HG03457 (cell line): ENCODE measurements at regions not wholly inside any gene's neighbourhood (a gene's known extent, or its start where the extent isn't known, plus 50 kb on each side); places are given as distances from the start of the nearest gene placed in this dataset.

ENCODE experiments used
- ATAC-seq: cut with Tn5 transposase; IDR thresholded peaks from one replicate; pipeline ENCODE4 v1.9.1; 2021; ENCODE audit warnings: moderate number of reproducible peaks; ENCODE audit not compliant: unreplicated experiment

GRCh38 chr13:107139006-107139405 lies 571.1 kb upstream of the ARGLU1 start:
- ATAC-seq = no peak

DNA sequence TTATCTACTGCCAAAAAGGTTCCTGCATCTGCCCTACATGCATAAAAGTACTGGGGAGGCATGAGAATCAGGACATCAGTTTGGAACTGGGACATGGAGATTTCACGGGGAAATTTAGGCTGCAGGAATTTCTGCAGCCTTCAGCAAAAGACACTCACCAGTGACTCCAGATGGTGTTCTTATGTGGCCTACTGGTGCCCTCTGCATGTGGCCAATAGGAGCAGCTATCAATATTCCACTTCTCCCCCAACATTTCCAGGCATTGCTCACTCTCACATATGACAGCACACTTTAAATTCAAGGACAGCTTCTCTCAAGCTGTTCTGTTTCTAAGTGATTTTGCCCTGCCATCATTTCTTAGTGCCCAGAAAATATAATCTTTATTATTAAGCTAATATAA lies 570.5 kb upstream of the ARGLU1 start:
- ATAC-seq = no peak

DNA sequence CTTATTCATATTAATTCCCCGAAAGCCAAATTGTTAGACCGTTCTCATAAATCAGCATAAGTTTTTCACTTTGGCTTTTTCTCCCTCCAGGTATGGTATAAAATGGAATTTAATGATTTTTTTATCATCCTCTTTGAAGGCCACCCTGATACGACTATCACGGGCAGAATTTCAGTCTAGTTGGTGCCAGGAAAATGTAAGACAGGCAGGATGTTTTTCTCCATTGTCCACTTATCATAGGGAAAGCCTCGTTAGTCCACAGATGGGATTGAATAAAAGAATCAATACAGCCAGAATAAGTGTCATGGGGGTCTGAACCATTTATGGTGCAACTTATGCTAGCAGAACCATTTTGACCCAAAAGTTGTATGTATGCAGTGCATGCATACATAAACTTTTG lies 566.0 kb upstream of the ARGLU1 start:
- ATAC-seq = no peak

DNA sequence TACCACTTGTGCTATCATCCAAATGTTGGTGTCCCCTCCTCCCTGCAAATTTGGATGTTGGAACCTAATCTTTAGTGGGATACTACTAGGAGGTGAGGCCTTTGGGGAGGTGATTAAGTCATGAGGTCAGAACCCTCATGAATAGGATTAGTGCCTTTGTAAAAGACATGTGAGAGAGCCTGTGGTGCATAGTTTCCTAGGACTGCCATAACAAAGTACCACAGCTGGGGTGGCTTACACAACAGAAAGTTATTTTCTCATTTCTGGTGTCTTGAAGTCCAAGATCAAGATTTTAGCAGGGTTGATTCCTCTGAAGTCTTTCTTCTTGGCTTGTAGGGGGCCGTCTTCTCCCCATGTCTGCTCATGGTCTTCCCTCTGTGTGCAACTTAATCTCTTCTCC lies 562.6 kb upstream of the ARGLU1 start:
- ATAC-seq = no peak

DNA sequence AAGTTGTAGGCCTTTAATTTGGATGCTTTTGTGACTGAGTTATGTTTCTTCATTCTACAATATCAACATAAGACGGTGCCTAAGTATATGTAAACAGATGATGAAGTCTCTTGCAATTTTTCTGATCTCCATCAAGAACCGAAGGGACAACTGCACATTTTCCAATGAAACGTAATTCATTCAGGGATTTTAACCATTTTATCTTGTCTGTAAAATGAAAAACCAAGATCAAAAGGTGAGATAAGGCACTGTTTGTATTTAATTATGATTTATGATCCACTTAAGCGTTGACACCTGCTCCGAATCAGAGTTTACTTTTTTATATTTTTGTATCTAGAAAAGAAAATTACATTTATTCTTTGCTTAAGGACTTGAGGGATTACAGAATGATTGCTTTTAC lies 556.8 kb upstream of the ARGLU1 start:
- no peak for ATAC-seq

DNA sequence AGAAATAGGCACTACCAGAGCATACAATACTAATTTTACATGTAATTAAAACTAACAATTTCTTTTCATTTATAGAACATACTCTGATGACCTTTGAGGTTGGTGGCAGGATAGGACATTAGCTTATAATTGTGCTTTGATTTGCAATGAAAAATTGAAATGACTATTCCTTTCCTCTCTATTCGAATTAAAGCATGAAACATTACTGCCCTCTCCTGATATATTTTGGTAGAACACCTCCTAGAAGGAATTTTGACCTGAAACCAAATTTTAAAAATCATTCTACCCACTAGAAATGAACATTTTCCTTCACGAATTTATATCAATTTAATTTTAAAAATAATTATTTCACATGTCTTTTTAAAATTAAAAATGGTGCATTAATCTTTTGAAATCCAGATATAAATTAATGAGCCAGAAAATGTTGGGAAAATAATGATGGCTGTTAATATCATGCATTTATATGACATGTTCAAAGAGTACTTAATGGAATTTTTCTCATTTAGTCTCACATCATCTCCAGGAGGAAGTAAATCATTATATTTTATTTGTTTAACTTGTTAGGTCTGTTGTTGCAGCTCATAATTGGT lies 556.3 kb upstream of the ARGLU1 start:
- no peak for ATAC-seq

- ATAC-seq = no peak
These were observed 553.9 kb upstream of the ARGLU1 start for GRCh38 chr13:107121793-107122192.

GRCh38 chr13:107119989-107120881 lies 552.3 kb upstream of the ARGLU1 start:
- no peak for ATAC-seq

DNA sequence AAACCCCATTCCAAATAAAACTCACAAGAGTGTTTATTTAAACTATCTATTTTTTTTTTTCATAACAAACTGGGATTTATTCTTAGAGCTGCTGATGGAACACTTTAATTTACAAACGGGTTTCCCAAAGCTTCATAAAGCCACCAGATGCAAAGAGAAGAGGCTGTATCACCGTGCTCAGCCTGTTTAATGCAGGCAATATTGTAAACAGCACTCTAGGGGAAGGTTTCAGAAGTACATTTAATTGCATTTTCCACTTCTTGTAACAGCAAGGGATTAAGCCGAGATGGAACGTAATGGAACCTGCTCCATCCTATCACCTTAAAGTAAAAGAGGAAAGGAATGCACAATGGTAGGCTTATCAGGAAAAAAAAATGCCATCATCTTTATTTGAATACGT lies 550.6 kb upstream of the ARGLU1 start:
- ATAC-seq = no peak

GRCh38 chr13:107117327-107118012 lies 549.5 kb upstream of the ARGLU1 start:
- ATAC-seq = no peak

GRCh38 chr13:107113387-107113786 lies 545.5 kb upstream of the ARGLU1 start:
- ATAC-seq = no peak

DNA sequence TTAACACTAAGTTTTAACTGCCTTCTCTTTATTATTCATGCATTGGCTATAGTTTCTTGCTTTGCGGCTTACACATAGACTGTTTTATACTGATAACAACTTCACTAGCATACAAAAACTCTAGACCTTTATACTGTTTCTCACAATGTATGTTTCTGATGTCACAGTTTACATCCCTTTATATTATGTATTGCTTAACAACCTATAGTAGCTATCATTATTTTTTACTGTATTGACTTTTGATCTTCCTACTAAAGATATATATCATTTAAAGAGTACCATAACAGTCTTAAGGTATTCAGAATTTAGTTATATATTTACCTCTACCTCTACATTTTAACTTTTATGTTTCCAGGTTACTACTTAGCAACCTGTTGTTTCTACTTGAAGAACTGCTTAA lies 543.3 kb upstream of the ARGLU1 start:
- ATAC-seq = no peak

DNA sequence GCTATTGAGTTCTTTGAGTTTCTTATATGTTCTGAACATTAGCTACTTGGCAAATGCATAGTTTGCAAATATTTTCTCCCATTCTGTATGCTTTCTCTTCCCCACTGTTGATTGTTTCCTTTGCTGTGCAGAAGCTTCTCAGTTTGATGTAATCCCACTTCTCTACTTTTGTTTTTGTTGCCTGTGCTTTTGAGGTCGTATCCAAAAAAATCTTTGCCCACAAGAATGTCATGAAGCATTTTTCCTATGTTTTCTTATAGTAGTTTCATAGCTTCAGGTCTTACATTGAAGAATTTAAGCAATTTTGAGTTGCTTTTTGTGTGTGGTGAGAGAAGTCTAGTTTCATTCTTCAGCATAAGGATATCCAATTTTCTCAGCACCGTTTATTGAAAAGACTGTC lies 536.7 kb upstream of the ARGLU1 start:
- ATAC-seq = no peak

DNA sequence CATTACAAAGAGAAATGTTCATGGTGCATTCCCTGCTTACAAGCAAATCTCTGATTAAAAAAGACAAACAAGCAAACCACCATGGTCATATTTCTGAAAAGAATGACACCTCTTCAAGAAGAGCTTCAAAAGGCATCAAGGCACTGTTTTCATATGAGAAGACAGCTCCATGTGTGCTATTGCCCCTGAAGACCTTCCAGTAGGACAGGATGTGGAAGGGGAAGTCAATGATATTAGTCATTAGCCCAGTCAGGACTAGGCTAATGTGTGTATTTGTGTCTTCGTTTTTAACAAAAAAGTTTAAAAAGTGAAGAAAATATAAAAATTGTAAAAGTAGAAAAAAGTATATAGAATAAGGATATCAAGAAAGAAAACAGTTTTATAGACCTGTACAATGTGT lies 534.7 kb upstream of the ARGLU1 start:
- no peak for ATAC-seq

- ATAC-seq = no peak
These were observed 531.7 kb upstream of the ARGLU1 start for GRCh38 chr13:107099661-107100060.

- no peak for ATAC-seq
These were observed 530.0 kb upstream of the ARGLU1 start for GRCh38 chr13:107097916-107098315.

- ATAC-seq = no peak
These were observed 527.9 kb upstream of the ARGLU1 start for GRCh38 chr13:107095876-107096275.

- no peak for ATAC-seq
These were observed 523.9 kb upstream of the ARGLU1 start for GRCh38 chr13:107091861-107092260.

DNA sequence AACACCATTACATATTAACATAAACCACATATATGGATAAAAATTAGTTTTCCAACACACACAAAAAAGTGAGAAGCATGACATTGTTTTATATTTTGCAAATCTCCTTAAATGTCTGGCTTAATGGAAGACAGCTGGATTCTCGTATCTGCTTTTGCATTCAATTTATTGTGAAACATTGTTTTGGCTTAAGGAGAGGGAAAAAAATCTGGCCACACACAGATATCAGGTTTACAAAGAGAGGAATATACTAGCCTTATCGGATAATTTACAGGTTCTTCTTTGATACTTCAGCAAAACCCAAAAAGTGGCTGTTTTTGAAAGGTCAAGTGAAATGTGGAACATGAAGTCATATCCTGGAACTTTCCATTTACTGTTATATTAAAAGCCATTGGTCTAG lies 523.5 kb upstream of the ARGLU1 start:
- ATAC-seq = no peak

DNA sequence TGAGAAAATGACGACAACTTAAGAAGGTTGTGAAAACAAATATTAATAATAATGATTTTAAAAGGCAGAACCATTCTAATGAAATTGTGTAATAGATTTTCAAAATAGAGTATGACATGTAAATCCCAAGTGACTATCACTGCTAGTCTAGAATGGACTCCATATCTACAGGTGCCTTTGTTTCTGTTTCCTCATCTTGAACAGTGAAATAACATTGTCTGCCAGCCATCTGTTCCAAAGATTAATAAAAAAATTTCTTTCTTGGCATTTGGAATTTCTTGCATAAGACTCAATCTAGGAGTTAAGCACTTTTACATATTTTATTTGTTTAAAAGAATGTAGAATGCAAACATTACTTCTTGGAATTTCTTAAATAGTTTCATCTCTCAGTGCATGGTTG lies 520.1 kb upstream of the ARGLU1 start:
- no peak for ATAC-seq

DNA sequence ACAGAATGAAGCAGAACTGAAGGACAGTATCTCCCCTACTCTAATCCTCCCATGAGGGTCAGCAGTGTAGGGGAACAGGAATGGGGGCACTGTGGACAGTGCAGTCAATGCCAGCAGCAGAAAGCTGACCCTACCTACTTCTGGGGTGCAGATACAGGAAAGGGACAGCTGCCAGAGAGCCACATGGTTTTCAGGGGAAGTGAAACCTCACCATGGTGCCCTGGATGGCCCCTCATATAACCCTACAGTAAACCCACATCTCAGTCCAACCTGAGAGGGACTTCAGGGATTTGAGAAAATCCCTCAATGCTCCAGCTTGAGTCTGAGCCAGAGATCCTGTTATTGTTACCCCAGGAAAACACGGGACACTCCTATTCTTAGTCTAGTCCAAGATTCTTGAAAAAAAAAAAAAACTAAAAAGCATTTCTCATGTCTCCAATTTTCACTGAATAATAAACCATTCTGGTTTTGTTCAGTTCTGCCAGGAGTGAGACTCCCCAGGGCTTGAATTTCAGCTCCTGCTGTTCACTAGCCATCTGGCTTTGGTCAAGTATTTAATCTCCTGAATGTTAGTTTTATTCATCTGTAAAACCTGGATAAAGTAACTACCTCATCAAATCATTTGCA lies 511.6 kb upstream of the ARGLU1 start:
- ATAC-seq = no peak
